Thyroid gland (tissue), 4 donors: ENCODE measurements at regions not wholly inside any gene's neighbourhood (a gene's known extent, or its start where the extent isn't known, plus 50 kb on each side); places are given as distances from the start of the nearest gene placed in this dataset.

Source experiments
- POLR2A ChIP-seq, 2 donors: fragments of 450-650 bp; IDR thresholded peaks; one replicate each; pipeline ENCODE4 v1.6.1; 2017; ENCODE audit warnings: antibody characterized with exemption in 2 of 2, mild to moderate bottlenecking in 2 of 2, moderate library complexity in 1 of 2
- TF ChIP-seq, protein P1 (sequence below), 6 experiments: fragments of 200-600 bp in 3 of 6; fragments of 450-650 bp in 3 of 6; sonication (generic) in 3 of 6; IDR thresholded peaks; one replicate each; pipeline ENCODE4 v1.5.1; 2016 to 2019; ENCODE audit warnings: antibody characterized with exemption in 6 of 6, mild to moderate bottlenecking in 2 of 6, inconsistent platforms in 1 of 6, moderate library complexity in 1 of 6

DNA sequence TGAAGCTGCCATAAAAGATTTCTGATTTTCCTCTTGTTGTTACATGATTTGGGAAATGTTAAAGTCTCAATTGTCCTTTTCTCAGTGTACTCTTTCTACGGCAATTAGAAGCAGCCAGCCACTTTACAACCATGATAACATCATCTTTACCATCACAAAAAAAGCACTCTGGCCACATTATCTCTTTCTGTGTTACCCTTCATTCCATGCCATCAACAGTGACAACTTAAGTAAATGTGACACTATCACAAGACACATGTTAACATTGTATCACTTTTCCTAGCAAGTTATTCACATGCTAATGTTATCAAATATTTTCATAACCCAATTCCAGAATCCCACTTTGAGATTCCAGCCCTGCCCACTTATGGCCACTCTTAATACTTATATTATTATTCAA lies 131.2 kb downstream of the TMX3 start:
- TF ChIP-seq, protein P1, sequence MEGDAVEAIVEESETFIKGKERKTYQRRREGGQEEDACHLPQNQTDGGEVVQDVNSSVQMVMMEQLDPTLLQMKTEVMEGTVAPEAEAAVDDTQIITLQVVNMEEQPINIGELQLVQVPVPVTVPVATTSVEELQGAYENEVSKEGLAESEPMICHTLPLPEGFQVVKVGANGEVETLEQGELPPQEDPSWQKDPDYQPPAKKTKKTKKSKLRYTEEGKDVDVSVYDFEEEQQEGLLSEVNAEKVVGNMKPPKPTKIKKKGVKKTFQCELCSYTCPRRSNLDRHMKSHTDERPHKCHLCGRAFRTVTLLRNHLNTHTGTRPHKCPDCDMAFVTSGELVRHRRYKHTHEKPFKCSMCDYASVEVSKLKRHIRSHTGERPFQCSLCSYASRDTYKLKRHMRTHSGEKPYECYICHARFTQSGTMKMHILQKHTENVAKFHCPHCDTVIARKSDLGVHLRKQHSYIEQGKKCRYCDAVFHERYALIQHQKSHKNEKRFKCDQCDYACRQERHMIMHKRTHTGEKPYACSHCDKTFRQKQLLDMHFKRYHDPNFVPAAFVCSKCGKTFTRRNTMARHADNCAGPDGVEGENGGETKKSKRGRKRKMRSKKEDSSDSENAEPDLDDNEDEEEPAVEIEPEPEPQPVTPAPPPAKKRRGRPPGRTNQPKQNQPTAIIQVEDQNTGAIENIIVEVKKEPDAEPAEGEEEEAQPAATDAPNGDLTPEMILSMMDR (IDR thresholded peaks at IDR 0.05), result no peak
- TF ChIP-seq POLR2A (IDR thresholded peaks at IDR 0.05), result no peak
